Neural crest cell (in vitro differentiated cells): ENCODE measurements at regions not wholly inside any gene's neighbourhood (a gene's known extent, or its start where the extent isn't known, plus 50 kb on each side); places are given as distances from the start of the nearest gene placed in this dataset.

ENCODE experiments used
- DNase-seq: peaks from one replicate; pipeline ENCODE4 v3.0.0; 2021; ENCODE audit warnings: low read depth, mixed read lengths, low spot score
- H3K27ac Mint-ChIP-seq: one replicate; pipeline ENCODE4 v1.8.0; 2021; ENCODE audit warnings: mild to moderate bottlenecking, mixed read lengths; ENCODE audit not compliant: unreplicated experiment
- H3K27me3 Mint-ChIP-seq: 2 replicates; pipeline ENCODE4 v1.8.0; 2021; ENCODE audit warnings: low read depth, mild to moderate bottlenecking, mixed read lengths
- H3K36me3 Mint-ChIP-seq: 2 replicates; pipeline ENCODE4 v1.8.0; 2021; ENCODE audit warnings: low read depth, mild to moderate bottlenecking, mixed read lengths
- H3K4me1 Mint-ChIP-seq: 2 replicates; pipeline ENCODE4 v1.8.0; 2021; ENCODE audit warnings: mixed read lengths
- H3K4me3 Mint-ChIP-seq: one replicate; pipeline ENCODE4 v1.8.0; 2021; ENCODE audit warnings: mild to moderate bottlenecking, mixed read lengths
- H3K9me3 Mint-ChIP-seq: 2 replicates; pipeline ENCODE4 v1.8.0; 2021; ENCODE audit warnings: mixed read lengths
- TF ChIP-seq, protein P1 (sequence below): fragments of 200-600 bp; sonication (generic); conservative IDR thresholded peaks from 2 replicates; pipeline ENCODE4 v1.5.0; 2021; ENCODE audit warnings: antibody characterized with exemption, mild to moderate bottlenecking

DNA sequence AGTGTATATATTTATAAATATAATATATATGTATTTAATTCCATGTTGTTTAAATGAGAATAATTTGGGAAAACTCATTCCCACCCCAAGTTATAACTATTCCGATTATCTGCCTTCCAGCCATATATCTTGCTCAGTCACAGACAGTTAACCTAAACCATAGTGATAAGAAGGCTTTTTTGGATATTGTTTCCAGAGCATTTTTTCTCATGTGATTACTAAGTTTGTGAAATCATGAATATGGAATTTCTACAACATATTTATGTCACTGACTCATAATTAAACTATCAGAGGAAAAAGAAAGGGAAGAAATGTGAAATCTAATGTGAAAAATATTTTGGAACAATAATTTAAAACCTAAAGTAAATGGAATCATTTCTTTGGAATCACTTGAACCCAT lies 1163.5 kb upstream of the PABPC4L start:
- Mint-ChIP-seq H3K27ac (no peak overlapping the region), H3K9me3 (no peaks in the 10 kb centered on the region), H3K27me3 (no peaks in the 10 kb centered on the region), H3K4me1 (no peaks in the 10 kb centered on the region), H3K4me3 (no peak overlapping the region), H3K36me3 (no peaks in the 10 kb centered on the region)
- TF ChIP-seq, protein P1, sequence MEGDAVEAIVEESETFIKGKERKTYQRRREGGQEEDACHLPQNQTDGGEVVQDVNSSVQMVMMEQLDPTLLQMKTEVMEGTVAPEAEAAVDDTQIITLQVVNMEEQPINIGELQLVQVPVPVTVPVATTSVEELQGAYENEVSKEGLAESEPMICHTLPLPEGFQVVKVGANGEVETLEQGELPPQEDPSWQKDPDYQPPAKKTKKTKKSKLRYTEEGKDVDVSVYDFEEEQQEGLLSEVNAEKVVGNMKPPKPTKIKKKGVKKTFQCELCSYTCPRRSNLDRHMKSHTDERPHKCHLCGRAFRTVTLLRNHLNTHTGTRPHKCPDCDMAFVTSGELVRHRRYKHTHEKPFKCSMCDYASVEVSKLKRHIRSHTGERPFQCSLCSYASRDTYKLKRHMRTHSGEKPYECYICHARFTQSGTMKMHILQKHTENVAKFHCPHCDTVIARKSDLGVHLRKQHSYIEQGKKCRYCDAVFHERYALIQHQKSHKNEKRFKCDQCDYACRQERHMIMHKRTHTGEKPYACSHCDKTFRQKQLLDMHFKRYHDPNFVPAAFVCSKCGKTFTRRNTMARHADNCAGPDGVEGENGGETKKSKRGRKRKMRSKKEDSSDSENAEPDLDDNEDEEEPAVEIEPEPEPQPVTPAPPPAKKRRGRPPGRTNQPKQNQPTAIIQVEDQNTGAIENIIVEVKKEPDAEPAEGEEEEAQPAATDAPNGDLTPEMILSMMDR, result no peak
- DNase-seq, result no peak

GRCh38 chr4:135359128-135359527 lies 1157.5 kb upstream of the PABPC4L start:
- Mint-ChIP-seq H3K4me3 (no peak overlapping the region), H3K9me3 (no peaks in the 10 kb centered on the region), H3K36me3 (no peaks in the 10 kb centered on the region), H3K27ac (no peak overlapping the region), H3K27me3 (no peaks in the 10 kb centered on the region), H3K4me1 (no peaks in the 10 kb centered on the region)
- DNase-seq, result no peak
- TF ChIP-seq, protein P1, result no peak

GRCh38 chr4:135357091-135357490 lies 1155.5 kb upstream of the PABPC4L start:
- TF ChIP-seq, protein P1, result no peak
- Mint-ChIP-seq H3K27me3 (no peaks in the 10 kb centered on the region), H3K9me3 (no peaks in the 10 kb centered on the region), H3K4me3 (no peak overlapping the region), H3K36me3 (no peaks in the 10 kb centered on the region), H3K27ac (no peak overlapping the region), H3K4me1 (no peaks in the 10 kb centered on the region)
- DNase-seq, result no peak

GRCh38 chr4:135354876-135355275 lies 1153.3 kb upstream of the PABPC4L start:
- Mint-ChIP-seq H3K9me3 (no peaks in the 10 kb centered on the region), H3K27me3 (no peaks in the 10 kb centered on the region), H3K36me3 (no peaks in the 10 kb centered on the region), H3K4me1 (no peaks in the 10 kb centered on the region), H3K4me3 (no peak overlapping the region), H3K27ac (no peak overlapping the region)
- TF ChIP-seq, protein P1, result no peak
- no peak for DNase-seq

- Mint-ChIP-seq H3K27ac (no peak overlapping the region), H3K9me3 (no peaks in the 10 kb centered on the region), H3K4me3 (no peak overlapping the region), H3K4me1 (no peaks in the 10 kb centered on the region), H3K27me3 (no peaks in the 10 kb centered on the region), H3K36me3 (no peaks in the 10 kb centered on the region)
- DNase-seq, result no peak
- TF ChIP-seq, protein P1, result no peak
Measured at GRCh38 chr4:135353008-135353407, 1151.4 kb upstream of the PABPC4L start.

- TF ChIP-seq, protein P1, result no peak
- DNase-seq, result no peak
- H3K27ac Mint-ChIP-seq, result no peak overlapping the region
- H3K4me3 Mint-ChIP-seq, result no peak overlapping the region
- no peaks in the 10 kb centered on the region for H3K4me1 Mint-ChIP-seq
- no peaks in the 10 kb centered on the region for H3K9me3 Mint-ChIP-seq
- H3K36me3 Mint-ChIP-seq, result no peaks in the 10 kb centered on the region
- H3K27me3 Mint-ChIP-seq, result no peaks in the 10 kb centered on the region
Measured at GRCh38 chr4:135344492-135344891, 1142.9 kb upstream of the PABPC4L start.
